GM18873 (cell line): ENCODE measurements at regions not wholly inside any gene's neighbourhood (a gene's known extent, or its start where the extent isn't known, plus 50 kb on each side); places are given as distances from the start of the nearest gene placed in this dataset.

Source experiments
- ATAC-seq: cut with Tn5 transposase; IDR thresholded peaks from one replicate; pipeline ENCODE4 v1.9.1; 2021; ENCODE audit warnings: mild to moderate bottlenecking, moderate library complexity, moderate number of reproducible peaks; ENCODE audit not compliant: unreplicated experiment, low FRiP score

- no peak for ATAC-seq
Observed at GRCh38 chr20:52746190-52746589, 226.0 kb upstream of the TSHZ2 start.

GRCh38 chr20:52744441-52744840, 227.7 kb upstream of the TSHZ2 start:
- no peak for ATAC-seq

GRCh38 chr20:52738081-52738480, 234.1 kb upstream of the TSHZ2 start:
- no peak for ATAC-seq

- no peak for ATAC-seq
Observed at GRCh38 chr20:52736507-52736906, 235.7 kb upstream of the TSHZ2 start.

- ATAC-seq = no peak
Observed at GRCh38 chr20:52731093-52731492, 241.1 kb upstream of the TSHZ2 start.

GRCh38 chr20:52727740-52728456, 244.3 kb upstream of the TSHZ2 start:
- no peak for ATAC-seq

- ATAC-seq = no peak
Observed at GRCh38 chr20:52724541-52724940, 247.6 kb upstream of the TSHZ2 start.

GRCh38 chr20:52722926-52723688, 249.1 kb upstream of the TSHZ2 start:
- ATAC-seq = no peak

- ATAC-seq = no peak
Observed at GRCh38 chr20:52708137-52708536, 264.0 kb upstream of the TSHZ2 start.

GRCh38 chr20:52704553-52704952, 267.6 kb upstream of the TSHZ2 start:
- ATAC-seq = no peak

- ATAC-seq = no peak
Observed at GRCh38 chr20:52688345-52688744, 283.8 kb upstream of the TSHZ2 start.

- no peak for ATAC-seq
Observed at GRCh38 chr20:52684905-52685304, 287.3 kb upstream of the TSHZ2 start.

- ATAC-seq = no peak
Observed at GRCh38 chr20:52684176-52684575, 288.0 kb upstream of the TSHZ2 start.

- ATAC-seq = no peak
Observed at GRCh38 chr20:52683761-52684160, 288.4 kb upstream of the TSHZ2 start.

- ATAC-seq = no peak
Observed at GRCh38 chr20:52682237-52682636, 289.9 kb upstream of the TSHZ2 start.

GRCh38 chr20:52681288-52681687, 290.9 kb upstream of the TSHZ2 start:
- no peak for ATAC-seq

GRCh38 chr20:52677216-52677615, 294.9 kb upstream of the TSHZ2 start:
- ATAC-seq = no peak

- ATAC-seq = no peak
Observed at GRCh38 chr20:52676283-52676995, 295.7 kb upstream of the TSHZ2 start.

GRCh38 chr20:52675375-52675774, 296.8 kb upstream of the TSHZ2 start:
- no peak for ATAC-seq

- no peak for ATAC-seq
Observed at GRCh38 chr20:52668626-52669025, 303.5 kb upstream of the TSHZ2 start.

GRCh38 chr20:52667358-52667757, 304.8 kb upstream of the TSHZ2 start:
- ATAC-seq = no peak
